Neutrophil (primary cell): ENCODE measurements at regions not wholly inside any gene's neighbourhood (a gene's known extent, or its start where the extent isn't known, plus 50 kb on each side); places are given as distances from the start of the nearest gene placed in this dataset.

ENCODE experiments used
- H3K27ac ChIP-seq: fragments of 200-600 bp; sonication (generic); 2 replicates; pipeline ENCODE4 v1.5.1; 2016; ENCODE audit warnings: mild to moderate bottlenecking, moderate library complexity
- H3K27me3 ChIP-seq: fragments of 200-600 bp; sonication (generic); 2 replicates; pipeline ENCODE4 v1.6.0; 2016; ENCODE audit warnings: mild to moderate bottlenecking
- H3K36me3 ChIP-seq: fragments of 200-600 bp; sonication (generic); 2 replicates; pipeline ENCODE4 v1.5.1; 2017
- H3K4me1 ChIP-seq, 2 experiments: fragments of 200-600 bp in 1 of 2; sonication (generic) in 1 of 2; 1 replicate in 1 of 2; 2 replicates in 1 of 2; pipeline versions ENCODE4 v1.5.1 to v1.6.1; 2013 to 2016; ENCODE audit warnings: low read depth in 1 of 2, low read length in 1 of 2, mild to moderate bottlenecking in 1 of 2, moderate library complexity in 1 of 2; ENCODE audit not compliant: control insufficient read depth in 1 of 2, insufficient read depth in 1 of 2
- H3K4me3 ChIP-seq, 2 experiments: fragments of 200-600 bp in 1 of 2; sonication (generic) in 1 of 2; 1 replicate in 1 of 2; 2 replicates in 1 of 2; pipeline ENCODE4 v1.5.1; 2013 to 2016; ENCODE audit warnings: low read depth in 1 of 2, low read length in 1 of 2, mild to moderate bottlenecking in 1 of 2, moderate library complexity in 1 of 2
- H3K9me3 ChIP-seq: fragments of 200-600 bp; sonication (generic); 2 replicates; pipeline ENCODE4 v1.5.1; 2016
- CTCF ChIP-seq: fragments of 200-600 bp; sonication (generic); IDR thresholded peaks from 2 replicates; pipeline ENCODE4 v1.5.1; 2016; ENCODE audit warnings: antibody characterized with exemption

DNA sequence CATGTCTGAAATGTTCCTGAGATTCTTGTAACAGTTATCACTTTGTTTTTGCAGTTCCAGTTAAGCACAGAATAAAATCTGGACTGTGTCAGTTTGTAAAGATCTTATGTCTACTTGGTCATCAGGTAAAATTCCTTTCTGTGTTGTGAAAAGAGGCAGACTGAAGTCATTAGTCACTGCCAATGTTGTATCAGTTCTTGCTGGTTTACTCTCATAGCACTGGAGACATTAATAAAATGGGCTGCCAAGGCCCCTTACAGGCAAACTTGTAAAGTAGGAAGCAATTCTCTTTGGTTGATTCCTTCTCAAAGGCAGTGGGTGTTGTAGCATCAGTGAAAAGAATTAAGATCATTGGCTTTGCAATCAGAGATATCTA, 61.4 kb upstream of the ST6GALNAC3 start:
- no peak overlapping the region for H3K27ac ChIP-seq
- no peak for TF ChIP-seq CTCF
- no peaks in the 10 kb centered on the region for H3K9me3 ChIP-seq
- no peak overlapping the region for H3K4me3 ChIP-seq
- H3K36me3 ChIP-seq, result no peaks in the 10 kb centered on the region
- H3K4me1 ChIP-seq, result no peaks in the 10 kb centered on the region
- no peaks in the 10 kb centered on the region for H3K27me3 ChIP-seq

DNA sequence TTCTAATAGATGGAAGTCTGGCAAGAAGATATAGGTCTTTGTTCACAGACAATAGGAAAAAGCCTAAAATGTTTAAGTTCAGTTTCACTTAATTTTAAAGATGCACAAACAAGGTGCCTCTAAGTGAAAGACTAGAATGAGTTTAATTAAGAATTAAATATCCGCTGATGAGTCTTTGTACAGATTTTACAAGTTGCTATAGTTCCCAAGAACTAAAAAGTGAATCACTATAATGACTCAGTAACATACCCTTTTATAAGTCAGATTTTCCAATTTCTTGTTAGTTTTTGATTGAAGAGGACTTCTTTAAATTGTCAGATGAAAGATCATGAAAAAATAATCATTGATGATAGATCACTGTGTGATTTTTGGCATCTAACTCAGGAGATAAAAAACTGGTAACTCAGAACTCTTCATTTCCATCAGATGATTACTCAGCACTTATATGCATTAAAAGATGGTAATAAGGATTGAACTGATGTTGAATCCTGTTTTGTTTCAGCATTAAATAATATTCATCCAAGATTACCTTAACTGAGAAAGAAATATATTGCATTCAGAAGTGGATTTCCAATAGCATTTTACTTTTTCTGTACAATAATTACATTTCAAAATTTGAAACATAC, 59.0 kb upstream of the ST6GALNAC3 start:
- no peak for TF ChIP-seq CTCF
- H3K36me3 ChIP-seq, result no peaks in the 10 kb centered on the region
- H3K4me1 ChIP-seq, result no peaks in the 10 kb centered on the region
- no peak overlapping the region for H3K27ac ChIP-seq
- no peaks in the 10 kb centered on the region for H3K9me3 ChIP-seq
- no peak overlapping the region for H3K4me3 ChIP-seq
- H3K27me3 ChIP-seq, result no peaks in the 10 kb centered on the region

DNA sequence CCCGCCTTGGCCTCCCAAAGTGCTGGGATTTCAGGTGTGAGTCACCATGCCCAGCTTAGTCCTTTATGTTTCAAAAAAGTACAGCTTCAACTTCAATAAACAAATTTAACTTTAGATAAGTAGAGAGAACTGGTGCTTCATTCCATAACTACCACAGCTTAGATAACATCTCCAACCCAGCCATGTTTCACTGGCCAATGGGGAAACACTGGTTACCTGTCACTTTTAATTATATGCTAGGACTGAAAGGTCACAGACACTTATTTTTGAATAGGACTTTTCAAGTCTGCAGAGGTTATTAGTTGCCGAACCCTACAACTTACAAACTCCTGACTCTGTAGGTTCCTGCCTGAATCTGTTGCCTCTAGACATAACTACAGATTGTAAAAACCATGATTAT, 56.5 kb upstream of the ST6GALNAC3 start:
- H3K4me1 ChIP-seq, result no peaks in the 10 kb centered on the region
- no peak for TF ChIP-seq CTCF
- H3K9me3 ChIP-seq, result no peaks in the 10 kb centered on the region
- H3K36me3 ChIP-seq, result no peaks in the 10 kb centered on the region
- no peaks in the 10 kb centered on the region for H3K27me3 ChIP-seq
- H3K27ac ChIP-seq, result no peak overlapping the region
- H3K4me3 ChIP-seq, result no peak overlapping the region

DNA sequence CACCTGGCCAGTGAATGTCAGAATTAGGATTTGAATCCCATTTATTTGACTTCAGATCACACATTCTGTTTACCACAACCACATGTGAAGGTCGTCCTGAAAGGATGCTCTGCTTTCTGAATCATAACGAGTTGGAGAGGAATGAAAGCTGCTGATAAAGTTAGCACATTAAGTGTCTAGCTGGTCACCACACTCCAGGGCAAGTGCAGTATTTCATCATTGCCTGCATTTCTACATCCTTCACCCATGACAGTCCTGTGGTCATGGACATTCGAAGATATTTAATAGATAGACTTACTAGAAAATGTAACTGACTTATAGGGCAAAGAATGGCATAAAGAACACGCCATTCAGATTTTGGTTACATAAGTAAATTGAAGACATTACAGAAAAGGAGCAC, 52.7 kb upstream of the ST6GALNAC3 start:
- Histone ChIP-seq H3K9me3 (no peaks in the 10 kb centered on the region), H3K4me1 (no peaks in the 10 kb centered on the region), H3K27me3 (no peaks in the 10 kb centered on the region), H3K36me3 (no peaks in the 10 kb centered on the region), H3K4me3 (no peak overlapping the region), H3K27ac (no peak overlapping the region)
- TF ChIP-seq CTCF, result no peak

DNA sequence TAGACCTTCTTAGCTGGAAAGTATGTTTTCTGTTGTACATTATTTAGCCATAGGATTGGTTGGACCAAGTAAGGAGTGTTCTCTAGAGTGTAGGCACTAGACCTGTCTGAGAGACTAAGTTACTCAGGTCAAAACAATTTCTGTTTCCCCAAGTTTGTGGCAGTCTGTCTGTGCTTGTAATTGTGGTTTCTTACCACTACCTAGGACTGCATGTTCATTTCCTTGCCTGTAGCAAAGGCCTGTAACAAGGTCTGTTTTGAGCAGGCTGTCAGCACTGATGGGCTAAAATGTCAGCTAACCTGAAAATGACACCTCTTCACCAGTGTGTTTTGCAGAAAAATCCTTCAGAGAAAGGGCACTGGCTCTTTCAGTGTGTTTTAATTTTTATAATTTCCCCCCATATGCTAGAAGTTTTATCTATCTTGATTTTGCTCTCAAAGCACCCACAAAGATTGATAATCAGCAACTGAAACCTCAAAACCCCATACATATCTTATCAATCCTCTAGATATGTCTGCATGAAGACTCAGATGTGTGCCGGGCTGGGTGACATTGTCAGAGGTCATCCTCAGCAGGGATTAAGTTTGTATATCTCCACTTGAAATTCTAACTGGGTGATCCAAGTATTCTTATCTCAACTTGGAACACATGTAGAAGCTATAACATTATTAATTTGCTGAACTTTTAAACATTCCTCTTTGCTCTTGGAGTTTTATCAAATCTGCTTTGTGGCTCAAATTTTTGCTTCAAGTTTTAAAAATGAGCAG, 50.7 kb upstream of the ST6GALNAC3 start:
- Histone ChIP-seq H3K9me3 (no peaks in the 10 kb centered on the region), H3K4me3 (no peak overlapping the region), H3K27me3 (no peaks in the 10 kb centered on the region), H3K36me3 (no peaks in the 10 kb centered on the region), H3K27ac (no peak overlapping the region), H3K4me1 (peaks cover 0 to 3% of the 10 kb centered on the region in 2 experiments)
- no peak for TF ChIP-seq CTCF
